Neural progenitor cell (in vitro differentiated cells): ENCODE measurements at regions not wholly inside any gene's neighbourhood (a gene's known extent, or its start where the extent isn't known, plus 50 kb on each side); places are given as distances from the start of the nearest gene placed in this dataset.

Experiments
- EZH2 ChIP-seq: fragments of 200-600 bp; sonication (generic); IDR thresholded peaks from 2 replicates; pipeline ENCODE4 v1.6.1; 2017; ENCODE audit warnings: antibody characterized with exemption, mild to moderate bottlenecking, moderate library complexity
- EZH2phosphoT487 ChIP-seq: fragments of 200-600 bp; sonication (generic); IDR thresholded peaks from 2 replicates; pipeline ENCODE4 v1.6.1; 2017; ENCODE audit warnings: antibody characterized with exemption
- TF ChIP-seq, protein P1 (sequence below): fragments of 200-600 bp; sonication (generic); IDR thresholded peaks from 2 replicates; pipeline ENCODE4 v1.5.1; 2017; ENCODE audit warnings: antibody characterized with exemption, mild to moderate bottlenecking

DNA sequence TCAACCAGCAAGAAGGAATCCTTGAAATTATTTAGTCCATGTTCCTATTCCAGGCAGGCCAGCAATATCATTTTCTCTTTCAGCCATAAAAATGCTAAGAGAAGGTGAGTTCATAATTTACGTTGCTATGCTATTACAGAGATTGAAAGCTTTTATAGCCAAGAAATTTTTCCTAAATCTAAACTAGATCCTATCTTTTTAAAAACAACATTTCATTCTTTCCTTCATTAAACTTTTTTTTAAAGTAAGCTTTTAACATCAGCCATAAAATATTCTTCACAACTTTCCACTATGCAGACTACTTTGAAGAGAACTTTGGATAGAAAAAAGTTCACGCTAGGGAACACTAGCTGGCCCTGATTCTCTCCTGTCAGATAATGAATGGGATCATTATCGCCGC is 159.8 kb downstream of the RPS12 start:
- TF ChIP-seq, protein P1, sequence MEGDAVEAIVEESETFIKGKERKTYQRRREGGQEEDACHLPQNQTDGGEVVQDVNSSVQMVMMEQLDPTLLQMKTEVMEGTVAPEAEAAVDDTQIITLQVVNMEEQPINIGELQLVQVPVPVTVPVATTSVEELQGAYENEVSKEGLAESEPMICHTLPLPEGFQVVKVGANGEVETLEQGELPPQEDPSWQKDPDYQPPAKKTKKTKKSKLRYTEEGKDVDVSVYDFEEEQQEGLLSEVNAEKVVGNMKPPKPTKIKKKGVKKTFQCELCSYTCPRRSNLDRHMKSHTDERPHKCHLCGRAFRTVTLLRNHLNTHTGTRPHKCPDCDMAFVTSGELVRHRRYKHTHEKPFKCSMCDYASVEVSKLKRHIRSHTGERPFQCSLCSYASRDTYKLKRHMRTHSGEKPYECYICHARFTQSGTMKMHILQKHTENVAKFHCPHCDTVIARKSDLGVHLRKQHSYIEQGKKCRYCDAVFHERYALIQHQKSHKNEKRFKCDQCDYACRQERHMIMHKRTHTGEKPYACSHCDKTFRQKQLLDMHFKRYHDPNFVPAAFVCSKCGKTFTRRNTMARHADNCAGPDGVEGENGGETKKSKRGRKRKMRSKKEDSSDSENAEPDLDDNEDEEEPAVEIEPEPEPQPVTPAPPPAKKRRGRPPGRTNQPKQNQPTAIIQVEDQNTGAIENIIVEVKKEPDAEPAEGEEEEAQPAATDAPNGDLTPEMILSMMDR, result no peak
- TF ChIP-seq EZH2, result no peak
- no peak for TF ChIP-seq EZH2phosphoT487
